Tibial nerve (tissue), 4 donors: ENCODE measurements at regions not wholly inside any gene's neighbourhood (a gene's known extent, or its start where the extent isn't known, plus 50 kb on each side); places are given as distances from the start of the nearest gene placed in this dataset.

Experiments
- DNase-seq, 2 donors: peaks; one replicate each; pipeline ENCODE4 v3.0.0-alpha.2; 2019; ENCODE audit warnings: low spot score in 2 of 2
- H3K27ac ChIP-seq, 4 donors: fragments of 200-600 bp; sonication (generic) in 3 of 4; one replicate each; pipeline ENCODE4 v1.5.1; 2017 to 2019; ENCODE audit warnings: mild to moderate bottlenecking in 1 of 4
- H3K27me3 ChIP-seq, 2 donors: fragments of 200-600 bp; sonication (generic) in 1 of 2; one replicate each; pipeline versions ENCODE4 v1.5.1 to v1.6.0; 2017 to 2019
- H3K36me3 ChIP-seq, 3 donors: fragments of 200-600 bp; sonication (generic); one replicate each; pipeline ENCODE4 v1.5.1; 2018 to 2019
- H3K4me1 ChIP-seq, 4 donors: fragments of 200-600 bp; sonication (generic) in 3 of 4; one replicate each; pipeline ENCODE4 v1.5.1; 2017 to 2019
- H3K4me3 ChIP-seq, 4 donors: fragments of 200-600 bp; sonication (generic) in 3 of 4; one replicate each; pipeline ENCODE4 v1.5.1; 2017 to 2019; ENCODE audit warnings: mild to moderate bottlenecking in 1 of 4, moderate library complexity in 1 of 4
- H3K9me3 ChIP-seq, 4 donors: fragments of 200-600 bp; sonication (generic) in 3 of 4; one replicate each; pipeline ENCODE4 v1.5.1; 2017 to 2019
- CTCF ChIP-seq, 5 experiments: fragments of 200-600 bp in 3 of 5; fragments of 450-650 bp in 2 of 5; sonication (generic) in 3 of 5; IDR thresholded peaks; one replicate each; pipeline ENCODE4 v1.5.1; 2016 to 2019; ENCODE audit warnings: antibody characterized with exemption in 5 of 5, mild to moderate bottlenecking in 3 of 5, moderate library complexity in 2 of 5
- EP300 ChIP-seq, 2 donors: sonication (generic); formaldehyde crosslinking; IDR thresholded peaks; one replicate each; pipeline ENCODE4 v1.6.1; 2017; ENCODE audit warnings: antibody characterized with exemption in 2 of 2, mild to moderate bottlenecking in 1 of 2
- POLR2A ChIP-seq, 2 donors: fragments of 450-650 bp; IDR thresholded peaks; one replicate each; pipeline ENCODE4 v1.6.1; 2017; ENCODE audit warnings: antibody characterized with exemption in 2 of 2, mild to moderate bottlenecking in 2 of 2, moderate library complexity in 2 of 2
- WGBS, 2 donors: methylation state at CpG; one replicate each; pipeline ENCODE4 v1.1.5; 2018; 5-methylcytosine and 5-hydroxymethylcytosine counted together

- WGBS, 2 donors = 54% methylated on average over 7 of the region's 7 CpGs
Measured at GRCh38 chr15:53324061-53324460, 435.4 kb downstream of the WDR72 start.

DNA sequence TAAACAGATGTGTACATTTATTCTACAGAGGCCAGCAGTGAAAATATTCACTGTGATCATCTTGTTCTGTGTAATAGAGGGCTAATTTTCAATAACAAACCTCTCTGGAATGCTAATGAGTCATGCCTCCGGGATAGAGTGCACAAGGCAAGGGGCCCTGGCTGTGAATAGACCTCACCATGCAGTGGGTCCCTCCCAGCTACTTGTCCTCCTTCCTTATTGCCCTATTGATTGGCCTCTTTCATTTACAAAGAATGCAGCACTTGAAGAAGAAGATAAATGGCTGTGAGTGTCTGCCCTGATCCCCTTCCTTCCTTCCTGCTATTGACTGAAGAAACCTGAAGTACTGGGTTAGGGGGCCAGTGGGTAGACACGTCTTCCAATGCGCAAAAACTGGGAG, 436.3 kb downstream of the WDR72 start:
- no peaks in the 10 kb centered on the region for H3K9me3 ChIP-seq
- no peak overlapping the region for H3K27ac ChIP-seq
- no peak overlapping the region for H3K4me3 ChIP-seq
- WGBS, 2 donors = 29 to 31% methylated on average over 3 of the region's 3 CpGs
- no peaks in the 10 kb centered on the region for H3K27me3 ChIP-seq
- no peak for DNase-seq
- TF ChIP-seq POLR2A (IDR thresholded peaks at IDR 0.05) (no peak), EP300 (IDR thresholded peaks at IDR 0.05) (no peak), CTCF (IDR thresholded peaks at IDR 0.05) (no peak)
- H3K4me1 ChIP-seq = no peaks in the 10 kb centered on the region
- no peaks in the 10 kb centered on the region for H3K36me3 ChIP-seq

More at GRCh38 chr15:53324061-53324460, 435.4 kb downstream of the WDR72 start:
- Histone ChIP-seq H3K9me3 (no peaks in the 10 kb centered on the region), H3K4me3 (no peak overlapping the region), H3K27me3 (no peaks in the 10 kb centered on the region), H3K27ac (no peak overlapping the region), H3K4me1 (no peaks in the 10 kb centered on the region), H3K36me3 (no peaks in the 10 kb centered on the region)
- DNase-seq = no peak
- TF ChIP-seq EP300 (IDR thresholded peaks at IDR 0.05) (no peak), CTCF (IDR thresholded peaks at IDR 0.05) (no peak), POLR2A (IDR thresholded peaks at IDR 0.05) (no peak)

GRCh38 chr15:53320816-53321215, 438.6 kb downstream of the WDR72 start:
- no peaks in the 10 kb centered on the region for H3K4me1 ChIP-seq
- no peak for DNase-seq
- no peak overlapping the region for H3K4me3 ChIP-seq
- TF ChIP-seq POLR2A (IDR thresholded peaks at IDR 0.05) = no peak
- no peak for TF ChIP-seq EP300 (IDR thresholded peaks at IDR 0.05)
- no peak for TF ChIP-seq CTCF (IDR thresholded peaks at IDR 0.05)
- no peak overlapping the region for H3K27ac ChIP-seq
- WGBS, 2 donors = 66 to 72% methylated on average over 5 of the region's 5 CpGs
- no peaks in the 10 kb centered on the region for H3K27me3 ChIP-seq
- H3K36me3 ChIP-seq = no peaks in the 10 kb centered on the region
- no peaks in the 10 kb centered on the region for H3K9me3 ChIP-seq

- no peak overlapping the region for H3K4me3 ChIP-seq
- 14 to 25% methylated on average over 3 of the region's 3 CpGs for WGBS, 2 donors
Measured at GRCh38 chr15:53312707-53313106, 446.8 kb downstream of the WDR72 start.

GRCh38 chr15:53310709-53311108, 448.8 kb downstream of the WDR72 start:
- no peaks in the 10 kb centered on the region for H3K4me1 ChIP-seq
- DNase-seq = no peak
- H3K27me3 ChIP-seq = no peaks in the 10 kb centered on the region
- 86 to 88% methylated on average over 1 of the region's 1 CpG for WGBS, 2 donors
- H3K9me3 ChIP-seq = no peaks in the 10 kb centered on the region
- H3K36me3 ChIP-seq = no peaks in the 10 kb centered on the region
- H3K4me3 ChIP-seq = no peak overlapping the region
- no peak overlapping the region for H3K27ac ChIP-seq
- TF ChIP-seq POLR2A (IDR thresholded peaks at IDR 0.05) = no peak
- TF ChIP-seq CTCF (IDR thresholded peaks at IDR 0.05) = no peak
- TF ChIP-seq EP300 (IDR thresholded peaks at IDR 0.05) = no peak

More at GRCh38 chr15:53312707-53313106, 446.8 kb downstream of the WDR72 start:
- Histone ChIP-seq H3K9me3 (no peaks in the 10 kb centered on the region), H3K4me1 (no peaks in the 10 kb centered on the region), H3K27me3 (no peaks in the 10 kb centered on the region), H3K27ac (no peak overlapping the region), H3K36me3 (no peaks in the 10 kb centered on the region)
- TF ChIP-seq POLR2A (IDR thresholded peaks at IDR 0.05) (no peak), CTCF (IDR thresholded peaks at IDR 0.05) (no peak), EP300 (IDR thresholded peaks at IDR 0.05) (no peak)
- DNase-seq = no peak
